ENCODE measurements at regions not wholly inside any gene's neighbourhood (a gene's known extent, or its start where the extent isn't known, plus 50 kb on each side); places are given as distances from the start of the nearest gene placed in this dataset.

- H3K4me3 ChIP-seq (ENCODE audit: low read depth, low read length), result no peak overlapping the region
- TF ChIP-seq, protein P1, sequence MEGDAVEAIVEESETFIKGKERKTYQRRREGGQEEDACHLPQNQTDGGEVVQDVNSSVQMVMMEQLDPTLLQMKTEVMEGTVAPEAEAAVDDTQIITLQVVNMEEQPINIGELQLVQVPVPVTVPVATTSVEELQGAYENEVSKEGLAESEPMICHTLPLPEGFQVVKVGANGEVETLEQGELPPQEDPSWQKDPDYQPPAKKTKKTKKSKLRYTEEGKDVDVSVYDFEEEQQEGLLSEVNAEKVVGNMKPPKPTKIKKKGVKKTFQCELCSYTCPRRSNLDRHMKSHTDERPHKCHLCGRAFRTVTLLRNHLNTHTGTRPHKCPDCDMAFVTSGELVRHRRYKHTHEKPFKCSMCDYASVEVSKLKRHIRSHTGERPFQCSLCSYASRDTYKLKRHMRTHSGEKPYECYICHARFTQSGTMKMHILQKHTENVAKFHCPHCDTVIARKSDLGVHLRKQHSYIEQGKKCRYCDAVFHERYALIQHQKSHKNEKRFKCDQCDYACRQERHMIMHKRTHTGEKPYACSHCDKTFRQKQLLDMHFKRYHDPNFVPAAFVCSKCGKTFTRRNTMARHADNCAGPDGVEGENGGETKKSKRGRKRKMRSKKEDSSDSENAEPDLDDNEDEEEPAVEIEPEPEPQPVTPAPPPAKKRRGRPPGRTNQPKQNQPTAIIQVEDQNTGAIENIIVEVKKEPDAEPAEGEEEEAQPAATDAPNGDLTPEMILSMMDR (IDR thresholded peaks at IDR 0.05; ENCODE audit: low read depth, low read length), result no peak
Observed at GRCh38 chr4:152162331-152162697, 373.6 kb downstream of the FBXW7 start.

GRCh38 chr4:152161676-152162330 lies 374.1 kb downstream of the FBXW7 start:
- H3K4me3 ChIP-seq (ENCODE audit: low read depth, low read length), result no peak overlapping the region
- TF ChIP-seq, protein P1 (IDR thresholded peaks at IDR 0.05; ENCODE audit: low read depth, low read length), result no peak

DNA sequence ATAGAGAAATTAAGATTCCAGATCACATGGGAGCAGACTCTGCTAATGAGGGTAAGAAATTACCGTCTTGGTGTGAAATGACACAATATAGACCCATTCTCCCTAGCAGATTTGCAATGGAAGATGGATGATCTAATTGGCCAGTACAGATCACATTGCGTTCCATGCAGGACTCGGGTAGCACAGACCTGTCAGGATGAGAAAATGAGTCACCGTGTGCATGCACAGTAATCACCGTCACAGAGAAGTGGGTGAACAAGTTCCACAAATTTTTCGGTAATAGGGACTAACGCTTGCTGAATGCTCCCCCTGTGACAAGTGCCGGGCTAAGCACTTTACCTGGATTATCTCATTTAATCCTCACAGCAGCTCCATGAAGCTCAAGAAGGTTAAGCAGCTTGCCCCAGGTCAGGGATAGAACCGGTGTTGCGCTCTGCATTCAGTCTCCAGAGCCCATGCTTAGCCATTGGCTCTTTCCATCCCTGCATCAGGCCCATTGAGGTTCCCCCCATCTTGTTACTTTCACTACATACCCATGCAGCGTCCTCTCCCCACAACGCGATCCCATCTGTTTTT lies 375.6 kb downstream of the FBXW7 start:
- H3K4me3 ChIP-seq (ENCODE audit: low read depth, low read length), result no peak overlapping the region
- TF ChIP-seq, protein P1 (IDR thresholded peaks at IDR 0.05; ENCODE audit: low read depth, low read length), result no peak

DNA sequence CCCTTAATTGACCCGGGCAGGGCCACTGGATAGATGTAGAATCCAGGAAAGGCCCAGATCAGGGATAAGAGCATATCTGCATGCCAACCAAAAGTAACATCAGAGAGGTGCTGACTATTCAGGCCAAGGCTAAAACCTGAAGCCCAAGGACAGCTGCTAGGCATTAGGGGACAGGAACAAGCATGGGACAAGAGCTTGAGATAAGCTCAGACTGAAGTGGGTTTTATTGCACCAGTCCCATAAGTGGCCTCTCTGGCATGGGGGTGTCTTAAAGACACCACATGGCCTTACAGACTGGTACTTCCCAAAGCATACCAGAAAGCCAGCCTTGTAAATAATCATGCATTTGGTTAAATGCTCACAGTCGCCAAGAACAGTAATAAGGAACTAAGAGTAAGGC lies 376.1 kb downstream of the FBXW7 start:
- TF ChIP-seq, protein P1 (IDR thresholded peaks at IDR 0.05; ENCODE audit: low read depth, low read length), result no peak

GRCh38 chr4:152158225-152158624 lies 377.7 kb downstream of the FBXW7 start:
- H3K4me3 ChIP-seq (ENCODE audit: low read depth, low read length), result no peak overlapping the region
- TF ChIP-seq, protein P1 (IDR thresholded peaks at IDR 0.05; ENCODE audit: low read depth, low read length), result no peak

More for the DNA sequence above, 376.1 kb downstream of the FBXW7 start:
- H3K4me3 ChIP-seq (ENCODE audit: low read depth, low read length), result no peak overlapping the region

DNA sequence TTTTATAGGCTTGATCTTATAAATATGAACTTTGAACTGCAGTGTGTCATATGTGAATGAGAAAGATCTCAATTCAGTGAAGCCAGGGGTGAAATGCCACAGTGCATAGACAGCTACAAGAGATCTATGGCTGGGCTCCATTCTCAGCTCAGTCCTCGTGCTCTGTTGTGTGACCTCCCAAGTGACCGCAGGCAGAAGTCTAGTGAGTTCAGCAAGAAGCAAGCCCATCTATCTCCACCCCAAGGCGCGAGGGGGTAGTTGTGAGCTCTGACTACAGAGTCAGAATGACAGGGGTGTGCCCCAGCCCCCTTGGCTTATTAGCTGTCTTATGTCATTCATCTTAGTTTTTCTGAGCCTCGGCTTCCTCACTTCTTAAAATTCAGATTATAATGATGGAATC lies 378.3 kb downstream of the FBXW7 start:
- TF ChIP-seq, protein P1 (IDR thresholded peaks at IDR 0.05; ENCODE audit: low read depth, low read length), result no peak
- H3K4me3 ChIP-seq (ENCODE audit: low read depth, low read length), result no peak overlapping the region

DNA sequence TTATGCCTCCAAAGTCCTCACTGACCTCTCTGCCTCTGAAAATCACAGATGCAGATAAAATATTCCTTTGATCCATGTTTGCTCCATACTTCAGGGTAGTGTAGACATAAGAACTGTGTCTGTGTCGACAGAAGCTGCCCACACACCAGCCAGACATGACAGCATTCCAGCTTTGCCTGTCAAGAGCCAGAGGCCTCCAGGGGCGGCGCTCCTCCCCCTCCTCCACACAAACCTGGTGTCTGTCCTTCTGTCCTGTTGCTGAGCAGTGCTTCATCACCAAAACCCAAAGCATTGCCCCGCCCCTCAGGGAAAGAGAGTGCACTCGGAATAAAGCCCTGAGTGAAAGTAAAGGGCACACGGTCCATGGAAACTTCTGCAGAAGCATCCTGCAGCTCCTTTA lies 379.4 kb downstream of the FBXW7 start:
- TF ChIP-seq, protein P1 (IDR thresholded peaks at IDR 0.05; ENCODE audit: low read depth, low read length), result no peak

More for the DNA sequence above, 379.4 kb downstream of the FBXW7 start:
- H3K4me3 ChIP-seq (ENCODE audit: low read depth, low read length), result no peak overlapping the region
